Peyer's patch (tissue), 4 donors: ENCODE measurements at regions not wholly inside any gene's neighbourhood (a gene's known extent, or its start where the extent isn't known, plus 50 kb on each side); places are given as distances from the start of the nearest gene placed in this dataset.

Source experiments
- DNase-seq, 3 donors: peaks; one replicate each; pipeline ENCODE4 v3.0.0-alpha.2; 2017 to 2019
- H3K27ac ChIP-seq, 4 donors: fragments of 200-600 bp; sonication (generic); one replicate each; pipeline ENCODE4 v1.5.1; 2016 to 2019
- H3K27me3 ChIP-seq, 2 donors: fragments of 200-600 bp; sonication (generic); one replicate each; pipeline ENCODE4 v1.5.1; 2019
- H3K36me3 ChIP-seq, 3 donors: fragments of 200-600 bp; sonication (generic); one replicate each; pipeline ENCODE4 v1.5.1; 2016 to 2019
- H3K4me1 ChIP-seq, 4 donors: fragments of 200-600 bp; sonication (generic); one replicate each; pipeline ENCODE4 v1.5.1; 2016 to 2019
- H3K4me3 ChIP-seq, 4 donors: fragments of 200-600 bp; sonication (generic); 1 replicate in 3 of 4; 2 replicates in 1 of 4; pipeline ENCODE4 v1.5.1; 2016 to 2019; ENCODE audit warnings: mild to moderate bottlenecking in 1 of 4
- H3K9me3 ChIP-seq, 4 donors: fragments of 200-600 bp; sonication (generic); one replicate each; pipeline ENCODE4 v1.5.1; 2016 to 2019; ENCODE audit warnings: mild to moderate bottlenecking in 1 of 4
- POLR2A ChIP-seq, 2 donors: fragments of 450-650 bp; IDR thresholded peaks; one replicate each; pipeline ENCODE4 v1.5.1; 2017; ENCODE audit warnings: antibody characterized with exemption in 2 of 2, mild to moderate bottlenecking in 2 of 2, moderate library complexity in 2 of 2
- TF ChIP-seq, protein P1 (sequence below), 6 experiments: fragments of 450-650 bp in 4 of 6; fragments of 200-600 bp in 2 of 6; sonication (generic) in 1 of 6; IDR thresholded peaks; one replicate each; pipeline ENCODE4 v1.5.1; 2017 to 2019; ENCODE audit warnings: antibody characterized with exemption in 6 of 6, mild to moderate bottlenecking in 3 of 6, moderate library complexity in 1 of 6

DNA sequence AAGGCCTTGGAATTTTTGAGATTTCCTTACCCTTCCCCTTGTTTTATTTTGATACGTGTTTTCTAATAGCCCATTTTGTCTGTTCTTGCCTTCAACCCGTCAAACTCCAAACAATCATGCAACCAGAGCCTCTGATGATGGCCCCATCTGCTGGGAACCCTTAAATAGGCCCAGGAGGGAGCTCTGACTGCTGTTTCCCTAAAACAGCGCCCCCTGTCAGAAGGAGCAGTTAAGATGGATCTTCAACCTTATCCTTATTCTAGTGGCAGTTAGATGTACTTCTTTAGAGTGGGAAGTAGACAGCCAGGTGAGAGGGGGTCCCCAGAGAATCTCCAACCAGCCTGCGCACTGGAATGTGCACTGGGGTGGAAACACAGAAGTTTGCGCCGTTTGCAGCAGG, 1031.0 kb upstream of the PCDH9 start:
- no peak for DNase-seq
- TF ChIP-seq POLR2A (IDR thresholded peaks at IDR 0.05) = no peak
- TF ChIP-seq, protein P1, sequence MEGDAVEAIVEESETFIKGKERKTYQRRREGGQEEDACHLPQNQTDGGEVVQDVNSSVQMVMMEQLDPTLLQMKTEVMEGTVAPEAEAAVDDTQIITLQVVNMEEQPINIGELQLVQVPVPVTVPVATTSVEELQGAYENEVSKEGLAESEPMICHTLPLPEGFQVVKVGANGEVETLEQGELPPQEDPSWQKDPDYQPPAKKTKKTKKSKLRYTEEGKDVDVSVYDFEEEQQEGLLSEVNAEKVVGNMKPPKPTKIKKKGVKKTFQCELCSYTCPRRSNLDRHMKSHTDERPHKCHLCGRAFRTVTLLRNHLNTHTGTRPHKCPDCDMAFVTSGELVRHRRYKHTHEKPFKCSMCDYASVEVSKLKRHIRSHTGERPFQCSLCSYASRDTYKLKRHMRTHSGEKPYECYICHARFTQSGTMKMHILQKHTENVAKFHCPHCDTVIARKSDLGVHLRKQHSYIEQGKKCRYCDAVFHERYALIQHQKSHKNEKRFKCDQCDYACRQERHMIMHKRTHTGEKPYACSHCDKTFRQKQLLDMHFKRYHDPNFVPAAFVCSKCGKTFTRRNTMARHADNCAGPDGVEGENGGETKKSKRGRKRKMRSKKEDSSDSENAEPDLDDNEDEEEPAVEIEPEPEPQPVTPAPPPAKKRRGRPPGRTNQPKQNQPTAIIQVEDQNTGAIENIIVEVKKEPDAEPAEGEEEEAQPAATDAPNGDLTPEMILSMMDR (IDR thresholded peaks at IDR 0.05) = no peak
- no peaks in the 10 kb centered on the region for H3K4me1 ChIP-seq

DNA sequence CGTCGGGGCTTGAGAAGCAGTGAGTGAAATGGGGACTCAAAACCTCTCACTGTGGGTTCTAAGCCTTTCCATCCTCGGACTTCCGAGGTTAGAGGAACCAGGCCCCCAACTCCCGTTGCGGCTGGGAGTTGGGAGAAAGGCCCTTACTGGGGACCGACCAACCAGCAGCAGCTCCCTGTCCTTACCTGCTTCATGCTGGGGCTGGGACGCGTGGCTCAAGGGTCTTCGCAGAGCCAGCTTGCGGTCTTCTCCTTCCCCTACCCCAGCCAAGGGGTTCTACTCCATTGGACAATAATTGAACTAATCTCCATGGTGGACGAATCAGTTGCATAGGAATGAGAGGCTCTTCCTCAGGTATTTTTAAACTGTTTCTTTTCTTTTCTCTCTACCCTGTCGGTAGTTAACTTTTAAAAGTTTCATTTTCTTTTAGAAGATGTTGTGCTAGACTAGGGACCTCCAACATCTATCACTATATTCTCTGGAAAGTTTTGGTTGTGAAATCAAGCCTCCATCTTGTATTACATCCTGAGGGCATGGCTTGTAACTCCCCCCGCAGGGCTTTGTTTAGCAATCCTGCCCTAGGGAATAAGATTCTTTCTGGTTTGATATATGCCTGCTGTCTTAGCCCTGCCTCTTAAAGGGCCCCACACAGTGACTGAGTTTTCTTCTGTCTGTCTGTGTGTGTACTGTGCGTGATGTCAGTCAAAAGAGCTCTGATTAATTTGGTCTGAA, 1027.1 kb upstream of the PCDH9 start:
- DNase-seq = no peak
- H3K27ac ChIP-seq = no peak overlapping the region

More for the DNA sequence above, 1031.0 kb upstream of the PCDH9 start:
- H3K36me3 ChIP-seq = no peaks in the 10 kb centered on the region
- H3K4me3 ChIP-seq = no peak overlapping the region
- no peaks in the 10 kb centered on the region for H3K27me3 ChIP-seq
- H3K9me3 ChIP-seq = no peaks in the 10 kb centered on the region
- no peak overlapping the region for H3K27ac ChIP-seq

DNA sequence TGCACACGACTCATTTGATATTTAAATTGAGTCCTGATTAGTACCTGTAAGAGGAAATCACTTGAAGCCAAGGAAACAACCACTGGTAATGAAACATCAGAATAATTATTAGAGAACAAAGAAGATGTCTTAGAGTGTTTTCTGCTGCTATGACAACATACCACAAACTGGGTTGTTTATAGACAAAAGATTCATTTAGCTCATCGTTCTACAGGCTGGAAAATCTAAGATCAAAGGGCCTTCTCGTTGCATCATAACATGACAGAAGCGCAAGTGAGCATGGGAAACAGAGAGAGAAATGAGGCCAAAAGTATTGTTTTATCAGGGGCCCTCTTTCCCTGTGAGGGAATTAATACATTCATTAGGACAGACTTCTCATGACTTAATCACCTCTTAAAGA, 1024.0 kb upstream of the PCDH9 start:
- H3K4me1 ChIP-seq = no peaks in the 10 kb centered on the region
- no peaks in the 10 kb centered on the region for H3K36me3 ChIP-seq
- no peak overlapping the region for H3K4me3 ChIP-seq
- H3K27ac ChIP-seq = no peak overlapping the region
- TF ChIP-seq POLR2A (IDR thresholded peaks at IDR 0.05) = no peak
- TF ChIP-seq, protein P1 (IDR thresholded peaks at IDR 0.05) = no peak
- H3K9me3 ChIP-seq = no peaks in the 10 kb centered on the region
- DNase-seq = no peak
- no peaks in the 10 kb centered on the region for H3K27me3 ChIP-seq

More for the DNA sequence above, 1027.1 kb upstream of the PCDH9 start:
- H3K4me1 ChIP-seq = no peaks in the 10 kb centered on the region
- no peak for TF ChIP-seq POLR2A (IDR thresholded peaks at IDR 0.05)
- TF ChIP-seq, protein P1 (IDR thresholded peaks at IDR 0.05) = no peak
- H3K9me3 ChIP-seq = no peaks in the 10 kb centered on the region
- H3K27me3 ChIP-seq = no peaks in the 10 kb centered on the region
- no peak overlapping the region for H3K4me3 ChIP-seq
- no peaks in the 10 kb centered on the region for H3K36me3 ChIP-seq

DNA sequence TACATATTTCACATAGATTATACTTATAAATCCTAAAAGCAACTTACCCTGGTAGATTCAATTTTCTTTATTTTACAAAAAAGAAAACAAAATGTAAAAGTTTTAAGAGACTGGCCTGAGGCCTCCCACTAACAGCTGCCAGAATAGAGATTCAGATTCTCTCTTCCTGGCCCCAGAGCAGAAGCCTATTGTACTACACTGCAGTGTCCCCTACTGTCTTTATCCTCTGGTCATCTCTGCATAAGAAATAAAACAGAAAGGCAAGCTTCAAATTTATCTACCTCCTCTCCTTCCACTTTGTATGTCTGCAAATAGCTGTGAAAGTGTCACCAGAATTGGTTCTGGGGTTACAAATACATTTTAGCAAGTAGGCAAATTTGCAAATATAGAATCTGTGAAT, 1004.1 kb upstream of the PCDH9 start:
- DNase-seq = no peak
- H3K4me1 ChIP-seq = no peaks in the 10 kb centered on the region

DNA sequence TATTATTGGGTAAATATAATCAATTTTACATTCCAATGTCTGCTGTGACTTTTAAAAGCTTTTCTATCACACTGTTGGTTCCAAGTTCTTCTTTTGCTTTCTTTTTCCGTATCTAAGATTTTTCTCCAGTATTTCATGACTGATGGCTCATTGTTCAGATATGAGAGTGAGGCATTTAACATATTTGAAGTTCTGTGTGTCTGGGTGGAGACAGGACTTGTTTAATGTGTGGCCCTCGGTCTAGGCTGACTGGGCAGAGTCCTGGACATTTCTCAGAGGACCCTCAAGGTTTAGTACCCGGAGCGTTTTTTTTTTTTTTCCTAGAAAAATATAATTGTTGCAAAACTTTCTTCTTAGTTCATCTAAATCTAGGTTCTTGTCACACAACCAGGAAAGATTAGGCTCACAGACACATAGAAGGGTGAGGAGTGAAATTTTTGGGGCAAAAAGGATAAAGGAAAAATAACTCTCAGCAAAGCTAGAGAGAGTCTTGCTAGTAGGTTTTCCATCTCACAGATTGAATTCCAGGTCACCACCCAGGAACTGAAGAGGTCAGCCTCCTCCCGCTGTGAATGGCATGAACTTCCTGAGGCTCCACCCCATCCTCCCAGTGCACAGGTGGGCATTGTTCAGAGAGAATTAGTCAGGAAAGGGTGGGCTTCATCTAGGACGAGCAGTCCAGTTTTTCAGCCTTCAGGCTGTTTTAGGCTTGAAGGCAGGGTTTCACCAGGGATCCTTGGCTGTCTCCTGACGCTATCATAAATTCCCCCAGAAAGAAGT, 1002.4 kb upstream of the PCDH9 start:
- no peak overlapping the region for H3K4me3 ChIP-seq
- no peak for DNase-seq
- no peak overlapping the region for H3K27ac ChIP-seq
- TF ChIP-seq POLR2A (IDR thresholded peaks at IDR 0.05) = no peak
- no peaks in the 10 kb centered on the region for H3K36me3 ChIP-seq
- H3K27me3 ChIP-seq = no peaks in the 10 kb centered on the region
- no peaks in the 10 kb centered on the region for H3K9me3 ChIP-seq
- no peaks in the 10 kb centered on the region for H3K4me1 ChIP-seq

More for the DNA sequence above, 1004.1 kb upstream of the PCDH9 start:
- H3K9me3 ChIP-seq = no peaks in the 10 kb centered on the region
- TF ChIP-seq, protein P1 (IDR thresholded peaks at IDR 0.05) = no peak
- TF ChIP-seq POLR2A (IDR thresholded peaks at IDR 0.05) = no peak
- H3K27me3 ChIP-seq = no peaks in the 10 kb centered on the region
- H3K36me3 ChIP-seq = no peaks in the 10 kb centered on the region
- H3K4me3 ChIP-seq = no peak overlapping the region
- no peak overlapping the region for H3K27ac ChIP-seq
